ENCODE measurements at regions not wholly inside any gene's neighbourhood (a gene's known extent, or its start where the extent isn't known, plus 50 kb on each side); places are given as distances from the start of the nearest gene placed in this dataset.

GRCh38 chr21:17900281-17900989 is 81.3 kb upstream of the C21orf91 start:
- no peak for DNase-seq (ENCODE audit: insufficient read length, low spot score)
- TF ChIP-seq POU2F2 (IDR thresholded peaks at IDR 0.05; ENCODE audit: low read depth, low read length) (no peak), TAF1 (IDR thresholded peaks at IDR 0.05; ENCODE audit: low read depth, low read length) (no peak), POLR2A (IDR thresholded peaks at IDR 0.05; ENCODE audit: low read depth, low read length) (no peak), PAX5 (IDR thresholded peaks at IDR 0.05; ENCODE audit: insufficient read depth, low read length, severe bottlenecking) (no peak), SPI1 (IDR thresholded peaks at IDR 0.05; ENCODE audit: low read depth, low read length) (no peak), POLR2AphosphoS5 (IDR thresholded peaks at IDR 0.05; ENCODE audit: low read depth, low read length) (no peak)
- FAIRE-seq = no peak

- TF ChIP-seq POLR2AphosphoS5 (IDR thresholded peaks at IDR 0.05; ENCODE audit: low read depth, low read length) = no peak
- TF ChIP-seq POLR2A (IDR thresholded peaks at IDR 0.05; ENCODE audit: low read depth, low read length) = no peak
- no peak for TF ChIP-seq PAX5 (IDR thresholded peaks at IDR 0.05; ENCODE audit: insufficient read depth, low read length, severe bottlenecking)
- TF ChIP-seq TAF1 (IDR thresholded peaks at IDR 0.05; ENCODE audit: low read depth, low read length) = no peak
- TF ChIP-seq SPI1 (IDR thresholded peaks at IDR 0.05; ENCODE audit: low read depth, low read length) = no peak
- TF ChIP-seq POU2F2 (IDR thresholded peaks at IDR 0.05; ENCODE audit: low read depth, low read length) = no peak
- no peak for DNase-seq (ENCODE audit: insufficient read length, low spot score)
- no peak for FAIRE-seq
Measured at GRCh38 chr21:17889171-17889570, 70.0 kb upstream of the C21orf91 start.

DNA sequence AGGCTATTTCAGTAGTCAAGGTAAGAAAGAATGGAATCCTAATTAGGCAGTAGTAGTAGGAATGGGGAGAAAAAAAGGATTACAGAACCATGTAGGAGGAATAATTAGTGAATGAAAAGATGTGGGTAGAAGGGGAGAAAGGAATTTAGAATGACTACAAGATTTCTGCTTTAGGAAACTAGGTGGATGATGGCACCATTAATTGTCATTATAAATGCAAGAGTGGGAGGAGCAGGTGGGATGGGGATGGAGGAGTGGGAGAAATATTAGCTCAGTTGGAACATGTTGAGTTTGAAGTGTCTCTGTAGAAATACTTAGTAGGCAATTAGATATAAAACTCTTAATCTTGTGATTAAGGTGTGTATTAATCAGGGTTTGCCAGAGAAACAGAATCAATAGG is 50.0 kb upstream of the C21orf91 start:
- DNase-seq (ENCODE audit: insufficient read length, low spot score) = no peak
- TF ChIP-seq PAX5 (IDR thresholded peaks at IDR 0.05; ENCODE audit: insufficient read depth, low read length, severe bottlenecking) (no peak), SPI1 (IDR thresholded peaks at IDR 0.05; ENCODE audit: low read depth, low read length) (no peak), POLR2A (IDR thresholded peaks at IDR 0.05; ENCODE audit: low read depth, low read length) (no peak), TAF1 (IDR thresholded peaks at IDR 0.05; ENCODE audit: low read depth, low read length) (no peak), POU2F2 (IDR thresholded peaks at IDR 0.05; ENCODE audit: low read depth, low read length) (no peak), POLR2AphosphoS5 (IDR thresholded peaks at IDR 0.05; ENCODE audit: low read depth, low read length) (no peak)
- no peak for FAIRE-seq

All from GM12891 (cell line).